SK-N-MC (cell line): ENCODE measurements at regions not wholly inside any gene's neighbourhood (a gene's known extent, or its start where the extent isn't known, plus 50 kb on each side); places are given as distances from the start of the nearest gene placed in this dataset.

Source experiments
- DNase-seq: peaks from one replicate; pipeline ENCODE4 v3.0.0-alpha.2; 2011; ENCODE audit warnings: low read depth, low spot score
- H3K27ac ChIP-seq: fragments of 200-600 bp; sonication (generic); 2 replicates; pipeline ENCODE4 v1.5.1; 2016; ENCODE audit warnings: mixed run types
- H3K36me3 ChIP-seq: fragments of 200-600 bp; sonication (generic); 2 replicates; pipeline ENCODE4 v1.6.1; 2017; ENCODE audit warnings: antibody characterized with exemption, low read length, mixed read lengths; ENCODE audit not compliant: insufficient read depth
- H3K4me3 ChIP-seq: fragments of 200-600 bp; sonication (generic); 2 replicates; pipeline ENCODE4 v1.5.1; 2016
- H3K9ac ChIP-seq: fragments of 200-600 bp; sonication (generic); 2 replicates; pipeline ENCODE4 v1.8.0; 2017; ENCODE audit warnings: mixed run types, mixed read lengths; ENCODE audit not compliant: insufficient read length
- H3K9me3 ChIP-seq: fragments of 200-600 bp; sonication (generic); 2 replicates; pipeline ENCODE4 v1.6.1; 2017; ENCODE audit warnings: low read depth, mild to moderate bottlenecking, antibody characterized with exemption, low read length, moderate library complexity, mixed read lengths
- EZH2 ChIP-seq: fragments of 200-600 bp; sonication (generic); IDR thresholded peaks from one replicate; pipeline ENCODE4 v1.6.1; 2017; ENCODE audit warnings: antibody characterized with exemption
- FOXP2 ChIP-seq: optimal IDR thresholded peaks from 2 replicates; pipeline ENCODE3; 2011; ENCODE audit warnings: mild to moderate bottlenecking, moderate library complexity; ENCODE audit not compliant: insufficient read depth; ENCODE audit errors: extremely low read length, control extremely low read depth
- POLR2AphosphoS5 ChIP-seq: IDR thresholded peaks from 2 replicates; pipeline ENCODE4 v1.6.1; 2012; ENCODE audit warnings: mild to moderate bottlenecking, low read depth, low read length, borderline replicate concordance

DNA sequence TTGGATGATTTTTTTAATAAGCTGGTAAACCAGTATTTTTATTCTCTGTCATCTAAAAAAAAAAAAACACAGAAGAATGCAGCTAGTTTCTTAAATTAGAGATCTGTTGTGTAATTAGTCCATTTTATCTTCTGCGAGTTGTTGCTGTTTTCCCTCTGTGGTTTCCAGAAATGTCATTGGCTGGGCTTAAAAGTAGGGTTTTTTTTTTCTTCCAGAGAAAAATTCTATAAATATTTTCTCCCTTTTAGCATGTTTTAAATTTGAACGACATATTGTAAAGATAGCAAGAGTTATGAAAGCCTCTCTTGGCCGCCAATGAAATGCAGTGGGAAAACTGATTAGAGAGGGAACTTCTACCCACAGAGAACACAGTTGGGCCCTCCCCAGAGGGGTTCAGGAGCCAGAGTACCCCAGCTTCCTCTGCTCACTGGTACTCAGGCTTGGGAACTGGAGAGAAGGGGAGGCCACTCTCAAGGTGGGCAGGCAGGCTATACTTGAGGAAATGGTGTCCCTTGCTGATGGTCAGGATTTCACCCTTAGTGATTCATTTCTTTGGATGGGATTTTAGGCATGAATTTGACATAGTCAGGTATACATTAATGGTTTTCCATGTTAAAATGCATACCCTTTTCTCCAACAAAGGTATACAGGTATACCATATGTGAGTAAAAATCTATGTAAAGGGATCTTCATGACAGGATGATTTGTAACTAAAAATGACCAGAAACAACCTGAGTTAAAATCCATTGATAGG lies 166.1 kb downstream of the BCOR start:
- Histone ChIP-seq H3K4me3 (no peak overlapping the region), H3K9ac (no peak overlapping the region), H3K9me3 (no peaks in the 10 kb centered on the region), H3K27ac (no peak overlapping the region), H3K36me3 (no peaks in the 10 kb centered on the region)
- no peak for TF ChIP-seq FOXP2
- no peak for TF ChIP-seq POLR2AphosphoS5
- TF ChIP-seq EZH2 = no peak
- DNase-seq = no peak

DNA sequence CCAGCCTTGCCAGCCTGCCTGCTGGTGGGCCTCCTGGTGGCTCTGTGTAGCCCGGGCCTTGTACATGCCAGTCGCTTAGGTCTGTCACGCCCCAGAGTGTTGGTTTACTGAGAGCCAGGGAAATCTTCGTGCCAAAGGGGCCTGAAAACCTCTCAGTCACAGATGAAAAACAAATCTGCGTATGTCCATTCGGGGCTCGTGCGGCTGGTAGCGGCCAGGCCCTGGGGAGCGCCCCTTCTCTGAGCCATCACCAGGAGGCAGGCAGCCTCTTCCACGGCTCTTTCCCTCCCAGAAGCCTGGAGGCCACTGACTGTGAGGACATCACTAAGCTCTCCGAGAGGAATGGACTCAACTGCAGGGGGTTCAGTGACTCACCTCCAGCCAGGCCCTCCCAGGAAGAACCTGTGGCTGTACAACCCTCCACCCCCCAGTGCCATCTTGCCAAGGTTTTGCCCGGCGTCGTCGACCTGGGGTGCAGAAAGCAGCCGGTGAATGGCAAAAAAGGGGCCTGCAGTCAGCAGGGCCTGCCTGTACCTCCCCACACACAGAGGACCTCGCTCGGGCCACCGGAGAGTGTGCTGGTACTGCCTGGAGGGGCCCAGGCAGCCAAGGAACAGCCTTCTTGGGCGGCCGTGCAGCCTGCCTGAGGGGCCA lies 162.2 kb downstream of the BCOR start:
- no peak overlapping the region for H3K27ac ChIP-seq
- H3K9ac ChIP-seq = no peak overlapping the region

DNA sequence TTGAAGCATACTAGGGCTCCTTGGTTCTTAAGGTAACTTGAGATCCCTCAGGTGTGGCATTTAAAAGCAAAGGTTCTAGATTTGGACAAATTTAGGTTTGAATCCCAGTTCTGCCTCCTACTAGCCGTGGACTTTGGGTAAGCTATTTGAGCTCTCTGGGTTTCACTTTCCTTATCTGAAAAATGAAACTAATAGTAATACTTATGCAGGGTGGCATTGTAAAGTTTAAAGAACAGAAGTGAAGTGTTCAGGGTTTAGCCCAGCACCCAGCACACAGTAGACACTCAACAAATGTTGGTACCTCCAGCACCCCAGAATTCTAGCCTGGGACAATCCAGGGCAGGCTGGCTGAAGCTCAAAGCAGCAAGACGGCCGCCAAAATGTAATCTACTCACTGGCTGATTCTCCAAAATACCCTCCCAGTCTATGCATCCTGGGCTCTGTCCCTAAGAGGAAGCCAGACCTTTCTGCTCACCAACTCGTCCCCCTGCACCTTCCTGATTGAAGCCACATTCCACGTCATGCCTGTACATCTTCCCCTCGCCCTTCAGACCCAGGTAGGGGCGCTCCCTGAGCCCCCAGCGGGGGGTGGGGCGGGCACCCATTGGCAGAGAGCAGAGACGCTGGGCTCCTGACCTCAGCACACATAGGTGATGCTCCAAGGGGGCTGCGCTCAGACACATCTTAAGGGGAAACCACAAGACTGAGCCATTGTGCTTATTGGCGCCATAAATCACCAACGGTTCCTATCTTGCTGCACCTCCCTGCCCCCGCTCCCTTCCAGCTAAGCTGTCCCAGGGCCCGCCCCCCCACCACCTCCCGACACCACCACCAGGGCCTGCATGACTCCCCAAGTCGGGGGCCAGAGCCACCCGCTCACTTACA lies 160.6 kb downstream of the BCOR start:
- Histone ChIP-seq H3K9me3 (no peaks in the 10 kb centered on the region), H3K27ac (no peak overlapping the region), H3K9ac (no peak overlapping the region), H3K4me3 (no peak overlapping the region), H3K36me3 (no peaks in the 10 kb centered on the region)
- TF ChIP-seq FOXP2 (no peak), EZH2 (no peak), POLR2AphosphoS5 (no peak)
- no peak for DNase-seq

More for the DNA sequence above, 162.2 kb downstream of the BCOR start:
- Histone ChIP-seq H3K9me3 (no peaks in the 10 kb centered on the region), H3K4me3 (no peak overlapping the region), H3K36me3 (no peaks in the 10 kb centered on the region)
- no peak for DNase-seq
- no peak for TF ChIP-seq EZH2
- TF ChIP-seq FOXP2 = no peak
- no peak for TF ChIP-seq POLR2AphosphoS5

DNA sequence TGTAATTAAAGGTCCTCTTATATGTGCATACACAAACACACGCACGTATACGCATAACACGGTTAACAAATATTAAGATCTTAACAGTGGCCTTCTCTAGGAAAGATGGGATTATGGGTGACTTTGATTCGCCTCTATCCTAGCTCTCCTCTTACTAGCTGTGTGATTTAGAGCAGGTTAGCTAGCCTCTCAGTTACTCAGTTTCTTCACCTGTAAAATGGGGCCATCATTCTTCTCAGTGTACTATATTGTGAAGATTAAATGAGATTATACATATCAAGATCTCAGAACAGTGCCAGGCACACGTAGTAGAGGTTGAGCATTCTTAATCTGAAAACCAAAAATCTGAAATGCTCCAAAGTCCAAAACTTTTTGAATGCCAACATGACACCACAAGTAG lies 159.3 kb downstream of the BCOR start:
- Histone ChIP-seq H3K4me3 (no peak overlapping the region), H3K9me3 (no peaks in the 10 kb centered on the region), H3K36me3 (no peaks in the 10 kb centered on the region), H3K27ac (no peak overlapping the region), H3K9ac (no peak overlapping the region)
- no peak for DNase-seq
- no peak for TF ChIP-seq EZH2
- TF ChIP-seq FOXP2 = no peak
- no peak for TF ChIP-seq POLR2AphosphoS5

DNA sequence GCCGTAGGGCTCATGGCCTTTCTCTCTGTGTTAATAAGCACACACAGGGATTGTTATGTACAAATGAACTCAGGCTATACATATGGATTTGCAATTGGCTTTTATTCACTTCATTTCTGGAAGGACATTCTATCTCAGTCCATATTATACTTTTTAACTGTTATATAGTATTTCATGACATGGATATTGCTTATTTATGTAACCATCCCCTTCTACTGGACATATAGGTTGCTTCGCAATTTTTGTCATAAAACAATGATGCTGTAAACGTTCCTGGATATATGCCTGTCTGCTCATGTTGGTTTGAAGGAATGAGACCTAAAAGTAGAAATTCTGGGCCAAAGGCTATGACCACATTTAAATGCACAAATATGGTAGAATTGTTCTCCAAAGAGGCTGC lies 158.1 kb downstream of the BCOR start:
- DNase-seq = no peak
- no peak for TF ChIP-seq POLR2AphosphoS5
- no peak for TF ChIP-seq FOXP2
- TF ChIP-seq EZH2 = no peak
- no peaks in the 10 kb centered on the region for H3K9me3 ChIP-seq

DNA sequence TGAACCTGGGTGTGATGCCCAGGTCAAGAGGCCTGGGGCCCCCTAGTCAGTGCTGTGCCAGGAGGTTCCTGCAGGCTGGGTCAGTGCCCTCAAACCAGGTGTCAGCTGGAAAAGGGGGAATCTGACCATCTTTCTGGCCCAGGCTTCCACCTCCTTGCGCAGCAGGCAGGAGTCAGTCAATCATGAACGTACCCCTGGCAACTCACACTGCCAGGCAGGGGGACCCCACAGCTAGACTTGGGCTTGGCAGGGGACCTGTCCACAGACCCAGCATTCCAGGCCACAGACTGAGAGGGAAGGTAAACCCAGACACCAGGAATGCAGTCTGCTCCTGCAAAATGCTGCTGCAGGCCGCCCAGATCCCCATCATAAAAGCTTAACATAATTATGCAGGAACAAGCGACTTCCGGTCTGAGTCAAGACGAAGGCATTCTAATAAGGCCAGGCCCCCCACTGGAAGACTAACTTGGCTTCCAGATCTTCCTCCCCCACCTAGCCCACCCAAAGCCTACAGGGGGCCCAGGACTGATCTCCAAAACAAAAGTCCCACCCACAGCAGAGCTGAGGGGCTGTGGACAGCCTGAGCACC lies 156.3 kb downstream of the BCOR start:
- Histone ChIP-seq H3K4me3 (no peak overlapping the region), H3K36me3 (no peaks in the 10 kb centered on the region), H3K27ac (no peak overlapping the region), H3K9ac (no peak overlapping the region), H3K9me3 (no peaks in the 10 kb centered on the region)
- DNase-seq = no peak
- TF ChIP-seq FOXP2 = no peak
- no peak for TF ChIP-seq EZH2
- no peak for TF ChIP-seq POLR2AphosphoS5

More for the DNA sequence above, 158.1 kb downstream of the BCOR start:
- Histone ChIP-seq H3K36me3 (no peaks in the 10 kb centered on the region), H3K9ac (no peak overlapping the region), H3K27ac (no peak overlapping the region), H3K4me3 (no peak overlapping the region)

DNA sequence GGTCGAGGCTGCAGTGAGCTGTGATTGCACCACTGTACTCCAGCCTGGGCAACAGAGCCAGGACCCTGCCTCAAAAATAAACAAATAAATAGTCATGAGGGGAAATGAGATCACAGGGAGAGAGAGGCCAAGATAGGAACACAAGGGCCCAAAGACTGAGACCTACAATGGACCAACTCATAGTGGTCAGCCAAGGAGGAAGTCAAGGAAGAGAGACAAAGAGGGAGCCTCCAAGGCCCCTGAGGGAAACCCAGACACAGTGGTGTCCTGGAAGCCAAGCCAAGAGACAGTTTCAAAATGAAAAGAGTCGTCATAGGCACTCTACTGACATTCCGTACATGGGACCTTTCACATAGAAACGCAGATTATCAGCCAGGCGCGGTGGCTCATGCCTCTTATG lies 153.3 kb downstream of the BCOR start:
- no peak for TF ChIP-seq POLR2AphosphoS5
- no peak for TF ChIP-seq FOXP2
- TF ChIP-seq EZH2 = no peak
- Histone ChIP-seq H3K9ac (no peak overlapping the region), H3K4me3 (no peak overlapping the region), H3K36me3 (no peaks in the 10 kb centered on the region), H3K27ac (no peak overlapping the region), H3K9me3 (no peaks in the 10 kb centered on the region)
- no peak for DNase-seq

DNA sequence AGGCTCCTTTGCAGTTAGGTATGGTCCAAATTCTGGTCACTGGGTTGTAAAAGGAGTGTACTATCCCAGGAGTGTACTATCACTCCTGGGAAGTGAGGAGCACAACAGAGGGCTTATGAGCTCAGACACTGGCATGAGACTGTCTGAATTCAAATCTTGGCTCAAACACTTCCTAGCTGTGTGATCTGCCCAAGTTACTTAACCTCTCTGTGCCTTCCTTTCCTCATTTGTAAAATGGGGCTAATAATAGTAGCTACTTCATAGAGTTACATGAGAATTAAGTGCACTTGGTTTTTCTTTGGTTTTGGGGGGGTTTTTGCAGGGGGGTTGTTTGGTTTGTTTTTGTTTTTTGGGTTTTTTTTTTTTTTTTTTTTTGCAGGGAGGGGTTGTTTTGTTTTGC lies 152.0 kb downstream of the BCOR start:
- no peaks in the 10 kb centered on the region for H3K36me3 ChIP-seq
- no peak overlapping the region for H3K4me3 ChIP-seq
- DNase-seq = no peak
- no peak overlapping the region for H3K27ac ChIP-seq
- TF ChIP-seq EZH2 (no peak), POLR2AphosphoS5 (no peak), FOXP2 (no peak)
- no peaks in the 10 kb centered on the region for H3K9me3 ChIP-seq
- H3K9ac ChIP-seq = no peak overlapping the region
